MM.1S (cell line): ENCODE measurements at regions not wholly inside any gene's neighbourhood (a gene's known extent, or its start where the extent isn't known, plus 50 kb on each side); places are given as distances from the start of the nearest gene placed in this dataset.

ENCODE experiments used
- CTCF ChIP-seq: fragments of 300-600 bp; sonication (generic); IDR thresholded peaks from 2 replicates; pipeline ENCODE4 v1.5.1; 2016; ENCODE audit warnings: antibody characterized with exemption, low read length, mixed read lengths
- EZH2 ChIP-seq: fragments of 300-600 bp; sonication (generic); optimal IDR thresholded peaks from 2 replicates; pipeline ENCODE3; 2017; ENCODE audit warnings: low read depth, mild to moderate bottlenecking, antibody characterized with exemption, low read length, mixed read lengths
- EZH2phosphoT487 ChIP-seq: fragments of 300-600 bp; sonication (generic); IDR thresholded peaks from 2 replicates; pipeline ENCODE4 v1.6.1; 2018; ENCODE audit warnings: antibody characterized with exemption, low read length

- TF ChIP-seq CTCF (no peak), EZH2phosphoT487 (no peak), EZH2 (no peak)
Observed at GRCh38 chr5:125785407-125785806, 637.8 kb upstream of the GRAMD2B start.
